HEK293T (cell line): ENCODE measurements at regions not wholly inside any gene's neighbourhood (a gene's known extent, or its start where the extent isn't known, plus 50 kb on each side); places are given as distances from the start of the nearest gene placed in this dataset.

ENCODE experiments used
- ARNT ChIP-seq: fragments of 450-650 bp; IDR thresholded peaks from 2 replicates; pipeline ENCODE4 v1.6.1; 2017; ENCODE audit warnings: mild to moderate bottlenecking
- ELF4 ChIP-seq: fragments of 450-650 bp; IDR thresholded peaks from 2 replicates; pipeline ENCODE4 v1.6.1; 2017; ENCODE audit warnings: antibody characterized with exemption
- FOXA1 ChIP-seq: fragments of 450-650 bp; IDR thresholded peaks from 2 replicates; pipeline ENCODE4 v1.6.1; 2016; ENCODE audit warnings: mild to moderate bottlenecking
- FOXK2 ChIP-seq: fragments of 450-650 bp; IDR thresholded peaks from 2 replicates; pipeline ENCODE4 v1.6.1; 2016; ENCODE audit warnings: mild to moderate bottlenecking
- FOXM1 ChIP-seq: fragments of 450-650 bp; IDR thresholded peaks from 2 replicates; pipeline ENCODE4 v1.6.1; 2017; ENCODE audit warnings: mild to moderate bottlenecking, borderline replicate concordance
- SUZ12 ChIP-seq: fragments of 450-650 bp; IDR thresholded peaks from 2 replicates; pipeline ENCODE4 v1.6.1; 2016; ENCODE audit warnings: mild to moderate bottlenecking

- TF ChIP-seq SUZ12 (no peak), FOXM1 (no peak), ARNT (no peak), FOXA1 (no peak), ELF4 (no peak), FOXK2 (no peak)
These were observed 805.4 kb upstream of the GALNTL6 start for GRCh38 chr4:171007618-171008390.
